ENCODE measurements at regions not wholly inside any gene's neighbourhood (a gene's known extent, or its start where the extent isn't known, plus 50 kb on each side); places are given as distances from the start of the nearest gene placed in this dataset.

DNA sequence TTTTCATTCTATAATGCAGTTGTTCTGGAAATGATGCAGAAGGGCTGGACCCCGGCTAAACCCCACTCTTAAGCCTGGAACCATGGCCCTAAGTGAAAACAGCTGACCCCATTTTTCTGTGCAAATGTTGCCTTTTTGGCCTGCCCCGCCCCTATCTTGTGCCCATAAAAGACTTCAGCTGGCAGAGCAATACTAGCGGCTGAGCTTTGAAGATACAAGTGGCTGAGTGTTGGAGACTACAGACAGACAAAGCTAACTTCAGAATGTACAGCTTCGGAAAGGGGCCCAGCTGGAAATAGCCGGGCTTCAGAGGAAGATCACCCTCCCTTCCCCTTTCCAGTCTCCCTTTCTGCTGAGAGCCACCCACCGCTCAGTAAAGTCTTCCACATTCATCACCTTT is 258.6 kb upstream of the SPTLC3 start:
- no peak for TF ChIP-seq POLR2A (IDR thresholded peaks at IDR 0.05)
- TF ChIP-seq, protein P1, sequence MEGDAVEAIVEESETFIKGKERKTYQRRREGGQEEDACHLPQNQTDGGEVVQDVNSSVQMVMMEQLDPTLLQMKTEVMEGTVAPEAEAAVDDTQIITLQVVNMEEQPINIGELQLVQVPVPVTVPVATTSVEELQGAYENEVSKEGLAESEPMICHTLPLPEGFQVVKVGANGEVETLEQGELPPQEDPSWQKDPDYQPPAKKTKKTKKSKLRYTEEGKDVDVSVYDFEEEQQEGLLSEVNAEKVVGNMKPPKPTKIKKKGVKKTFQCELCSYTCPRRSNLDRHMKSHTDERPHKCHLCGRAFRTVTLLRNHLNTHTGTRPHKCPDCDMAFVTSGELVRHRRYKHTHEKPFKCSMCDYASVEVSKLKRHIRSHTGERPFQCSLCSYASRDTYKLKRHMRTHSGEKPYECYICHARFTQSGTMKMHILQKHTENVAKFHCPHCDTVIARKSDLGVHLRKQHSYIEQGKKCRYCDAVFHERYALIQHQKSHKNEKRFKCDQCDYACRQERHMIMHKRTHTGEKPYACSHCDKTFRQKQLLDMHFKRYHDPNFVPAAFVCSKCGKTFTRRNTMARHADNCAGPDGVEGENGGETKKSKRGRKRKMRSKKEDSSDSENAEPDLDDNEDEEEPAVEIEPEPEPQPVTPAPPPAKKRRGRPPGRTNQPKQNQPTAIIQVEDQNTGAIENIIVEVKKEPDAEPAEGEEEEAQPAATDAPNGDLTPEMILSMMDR (IDR thresholded peaks at IDR 0.05) = no peak
